Mesothelial cell of epicardium (in vitro differentiated cells): ENCODE measurements at regions not wholly inside any gene's neighbourhood (a gene's known extent, or its start where the extent isn't known, plus 50 kb on each side); places are given as distances from the start of the nearest gene placed in this dataset.

Experiments used
- DNase-seq, 2 experiments: peaks; one replicate each; pipeline ENCODE4 v3.0.0; 2021; ENCODE audit warnings: low spot score in 2 of 2; ENCODE audit not compliant: unreplicated experiment in 2 of 2
- H3K27ac Mint-ChIP-seq: 2 replicates; pipeline ENCODE4 v1.8.0; 2021; ENCODE audit warnings: mixed read lengths
- H3K27me3 Mint-ChIP-seq: 2 replicates; pipeline ENCODE4 v1.8.0; 2021; ENCODE audit warnings: low read depth, mixed read lengths
- H3K36me3 Mint-ChIP-seq: 2 replicates; pipeline ENCODE4 v1.8.0; 2021; ENCODE audit warnings: mixed read lengths
- H3K4me1 Mint-ChIP-seq: 2 replicates; pipeline ENCODE4 v1.8.0; 2021; ENCODE audit warnings: mixed read lengths
- H3K4me3 Mint-ChIP-seq: 2 replicates; pipeline ENCODE4 v1.8.0; 2021; ENCODE audit warnings: mild to moderate bottlenecking, moderate library complexity, mixed read lengths
- H3K9me3 Mint-ChIP-seq: 2 replicates; pipeline ENCODE4 v1.8.0; 2021; ENCODE audit warnings: mixed read lengths
- CTCF ChIP-seq: fragments of 200-600 bp; sonication (generic); IDR thresholded peaks from one replicate; pipeline ENCODE4 v1.5.0; 2021; ENCODE audit warnings: antibody characterized with exemption; ENCODE audit not compliant: unreplicated experiment

GRCh38 chr1:208841436-208841835, 597.3 kb upstream of the PLXNA2 start:
- no peak for DNase-seq
- no peaks in the 10 kb centered on the region for H3K36me3 Mint-ChIP-seq
- TF ChIP-seq CTCF: no peak
- H3K4me1 Mint-ChIP-seq: peaks cover 3% of the 10 kb centered on the region
- H3K4me3 Mint-ChIP-seq: no peak overlapping the region
- H3K9me3 Mint-ChIP-seq: no peaks in the 10 kb centered on the region
- no peak overlapping the region for H3K27ac Mint-ChIP-seq
- peaks cover 36% of the 10 kb centered on the region for H3K27me3 Mint-ChIP-seq

GRCh38 chr1:208842451-208842850, 598.3 kb upstream of the PLXNA2 start:
- no peak for DNase-seq
- peaks cover 38% of the 10 kb centered on the region for H3K27me3 Mint-ChIP-seq
- H3K27ac Mint-ChIP-seq: no peak overlapping the region
- H3K9me3 Mint-ChIP-seq: no peaks in the 10 kb centered on the region
- H3K4me1 Mint-ChIP-seq: no peaks in the 10 kb centered on the region
- H3K4me3 Mint-ChIP-seq: no peak overlapping the region
- TF ChIP-seq CTCF: no peak
- H3K36me3 Mint-ChIP-seq: no peaks in the 10 kb centered on the region

GRCh38 chr1:208844158-208844557, 600.0 kb upstream of the PLXNA2 start:
- peaks cover 32% of the 10 kb centered on the region for H3K27me3 Mint-ChIP-seq
- TF ChIP-seq CTCF: no peak
- no peaks in the 10 kb centered on the region for H3K4me1 Mint-ChIP-seq
- H3K4me3 Mint-ChIP-seq: no peak overlapping the region
- H3K9me3 Mint-ChIP-seq: no peaks in the 10 kb centered on the region
- no peaks in the 10 kb centered on the region for H3K36me3 Mint-ChIP-seq
- DNase-seq: no peak
- no peak overlapping the region for H3K27ac Mint-ChIP-seq

- Mint-ChIP-seq H3K36me3 (no peaks in the 10 kb centered on the region), H3K27ac (no peak overlapping the region), H3K27me3 (peaks cover 4% of the 10 kb centered on the region), H3K4me3 (no peak overlapping the region), H3K9me3 (no peaks in the 10 kb centered on the region), H3K4me1 (no peaks in the 10 kb centered on the region)
- DNase-seq: no peak
- no peak for TF ChIP-seq CTCF
These were observed 604.7 kb upstream of the PLXNA2 start for GRCh38 chr1:208848854-208849253.

- no peak for DNase-seq
- H3K27ac Mint-ChIP-seq: no peak overlapping the region
- no peak for TF ChIP-seq CTCF
- no peaks in the 10 kb centered on the region for H3K36me3 Mint-ChIP-seq
- H3K4me3 Mint-ChIP-seq: no peak overlapping the region
- H3K4me1 Mint-ChIP-seq: no peaks in the 10 kb centered on the region
- H3K9me3 Mint-ChIP-seq: no peaks in the 10 kb centered on the region
- H3K27me3 Mint-ChIP-seq: peaks cover 4% of the 10 kb centered on the region
These were observed 606.3 kb upstream of the PLXNA2 start for GRCh38 chr1:208850442-208850841.

- H3K4me3 Mint-ChIP-seq: no peak overlapping the region
- no peak for DNase-seq
- H3K27ac Mint-ChIP-seq: no peak overlapping the region
- no peaks in the 10 kb centered on the region for H3K4me1 Mint-ChIP-seq
- H3K36me3 Mint-ChIP-seq: no peaks in the 10 kb centered on the region
- no peaks in the 10 kb centered on the region for H3K9me3 Mint-ChIP-seq
- no peak for TF ChIP-seq CTCF
- peaks cover 4% of the 10 kb centered on the region for H3K27me3 Mint-ChIP-seq
These were observed 607.2 kb upstream of the PLXNA2 start for GRCh38 chr1:208851366-208851765.
